DOHH2 (cell line): ENCODE measurements at regions not wholly inside any gene's neighbourhood (a gene's known extent, or its start where the extent isn't known, plus 50 kb on each side); places are given as distances from the start of the nearest gene placed in this dataset.

Experiments
- H3F3A ChIP-seq: fragments of 200-600 bp; sonication (generic), shearing (Covaris generic); 2 replicates; pipeline ENCODE4 v1.6.0; 2016; ENCODE audit warnings: antibody characterized with exemption, mild to moderate bottlenecking; ENCODE audit not compliant: control insufficient read depth, insufficient read depth
- H3K27ac ChIP-seq: fragments of 200-600 bp; sonication (generic); 2 replicates; pipeline ENCODE4 v1.5.1; 2014; ENCODE audit warnings: low read depth, mild to moderate bottlenecking, low read length, moderate library complexity
- H3K27me3 ChIP-seq: fragments of 200-600 bp; sonication (generic); 2 replicates; pipeline ENCODE4 v1.6.1; 2014; ENCODE audit warnings: mild to moderate bottlenecking, low read length, mixed read lengths; ENCODE audit not compliant: control insufficient read depth
- H3K36me3 ChIP-seq: fragments of 200-600 bp; sonication (generic); 2 replicates; pipeline ENCODE4 v1.6.1; 2014; ENCODE audit warnings: mild to moderate bottlenecking, low read length, moderate library complexity, mixed read lengths; ENCODE audit not compliant: control insufficient read depth
- H3K4me1 ChIP-seq: fragments of 200-600 bp; sonication (generic); 2 replicates; pipeline ENCODE4 v1.6.1; 2014; ENCODE audit warnings: mild to moderate bottlenecking, low read length, mixed read lengths; ENCODE audit not compliant: control insufficient read depth
- H3K4me2 ChIP-seq: fragments of 200-600 bp; sonication (generic); 2 replicates; pipeline ENCODE4 v1.6.0; 2014; ENCODE audit warnings: mild to moderate bottlenecking, low read length, moderate library complexity
- H3K4me3 ChIP-seq: fragments of 200-600 bp; sonication (generic); 2 replicates; pipeline ENCODE4 v1.5.1; 2014; ENCODE audit warnings: mild to moderate bottlenecking, low read length, mixed read lengths
- H3K79me2 ChIP-seq: fragments of 200-600 bp; sonication (generic); 2 replicates; pipeline ENCODE4 v1.6.1; 2014; ENCODE audit warnings: mild to moderate bottlenecking, low read length, mixed read lengths; ENCODE audit not compliant: control insufficient read depth
- H3K9me2 ChIP-seq: fragments of 200-600 bp; sonication (generic); replicated peaks from 2 replicates; pipeline ENCODE4 v1.6.1; 2014; ENCODE audit warnings: mild to moderate bottlenecking, low read length, mixed read lengths; ENCODE audit not compliant: control insufficient read depth
- H3K9me3 ChIP-seq: fragments of 200-600 bp; sonication (generic); 2 replicates; pipeline ENCODE4 v1.6.1; 2014; ENCODE audit warnings: antibody characterized with exemption, low read length, mixed read lengths; ENCODE audit not compliant: control insufficient read depth, insufficient read depth
- H4K20me1 ChIP-seq: fragments of 200-600 bp; sonication (generic); 2 replicates; pipeline ENCODE4 v1.6.0; 2014; ENCODE audit warnings: low read depth, mild to moderate bottlenecking, antibody characterized with exemption, low read length, moderate library complexity; ENCODE audit not compliant: control insufficient read depth, insufficient read depth
- EZH2phosphoT487 ChIP-seq: fragments of 200-600 bp; sonication (generic); IDR thresholded peaks from 2 replicates; pipeline ENCODE4 v1.6.1; 2017; ENCODE audit warnings: borderline replicate concordance, mild to moderate bottlenecking, antibody characterized with exemption, low read length, moderate library complexity, mixed read lengths
- TF ChIP-seq, protein P1 (sequence below): fragments of 200-600 bp; sonication (generic); IDR thresholded peaks from one replicate; pipeline ENCODE4 v1.5.1; 2014; ENCODE audit warnings: antibody characterized with exemption, mild to moderate bottlenecking, low read depth, low read length; ENCODE audit not compliant: poor library complexity, severe bottlenecking

- Histone ChIP-seq H3K27ac (no peak overlapping the region), H3K4me2 (no peak overlapping the region), H3F3A (no peaks in the 10 kb centered on the region), H3K27me3 (no peaks in the 10 kb centered on the region), H3K4me3 (no peak overlapping the region), H3K9me2 (no peaks in the 10 kb centered on the region), H3K36me3 (no peaks in the 10 kb centered on the region), H4K20me1 (no peaks in the 10 kb centered on the region), H3K4me1 (no peaks in the 10 kb centered on the region), H3K79me2 (no peaks in the 10 kb centered on the region), H3K9me3 (no peaks in the 10 kb centered on the region)
- TF ChIP-seq, protein P1, sequence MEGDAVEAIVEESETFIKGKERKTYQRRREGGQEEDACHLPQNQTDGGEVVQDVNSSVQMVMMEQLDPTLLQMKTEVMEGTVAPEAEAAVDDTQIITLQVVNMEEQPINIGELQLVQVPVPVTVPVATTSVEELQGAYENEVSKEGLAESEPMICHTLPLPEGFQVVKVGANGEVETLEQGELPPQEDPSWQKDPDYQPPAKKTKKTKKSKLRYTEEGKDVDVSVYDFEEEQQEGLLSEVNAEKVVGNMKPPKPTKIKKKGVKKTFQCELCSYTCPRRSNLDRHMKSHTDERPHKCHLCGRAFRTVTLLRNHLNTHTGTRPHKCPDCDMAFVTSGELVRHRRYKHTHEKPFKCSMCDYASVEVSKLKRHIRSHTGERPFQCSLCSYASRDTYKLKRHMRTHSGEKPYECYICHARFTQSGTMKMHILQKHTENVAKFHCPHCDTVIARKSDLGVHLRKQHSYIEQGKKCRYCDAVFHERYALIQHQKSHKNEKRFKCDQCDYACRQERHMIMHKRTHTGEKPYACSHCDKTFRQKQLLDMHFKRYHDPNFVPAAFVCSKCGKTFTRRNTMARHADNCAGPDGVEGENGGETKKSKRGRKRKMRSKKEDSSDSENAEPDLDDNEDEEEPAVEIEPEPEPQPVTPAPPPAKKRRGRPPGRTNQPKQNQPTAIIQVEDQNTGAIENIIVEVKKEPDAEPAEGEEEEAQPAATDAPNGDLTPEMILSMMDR, result no peak
- TF ChIP-seq EZH2phosphoT487, result no peak
These were observed 482.1 kb downstream of the IPMK start for GRCh38 chr10:57785546-57785945.

DNA sequence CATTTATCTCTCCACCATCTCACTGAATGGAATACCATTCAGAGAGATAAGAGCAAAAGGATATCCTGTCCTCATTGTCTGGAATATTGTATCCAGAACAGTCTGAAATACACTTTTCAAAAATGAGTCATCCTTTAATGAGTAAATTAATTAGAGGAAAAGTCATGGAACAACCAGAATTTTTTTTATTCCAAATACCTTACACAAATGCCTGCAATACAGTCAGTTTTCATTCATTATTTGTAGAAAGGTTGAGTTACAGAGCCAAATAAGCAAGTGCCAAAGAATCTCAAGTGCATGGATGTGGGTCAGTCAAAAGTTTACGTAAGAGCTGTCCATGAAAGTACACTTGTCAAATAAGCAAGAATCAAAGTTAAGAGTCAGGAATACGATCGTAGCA is 482.6 kb downstream of the IPMK start:
- Histone ChIP-seq H3K4me3 (no peak overlapping the region), H3K4me2 (no peak overlapping the region), H3K9me3 (no peaks in the 10 kb centered on the region), H3K4me1 (no peaks in the 10 kb centered on the region), H3F3A (no peaks in the 10 kb centered on the region), H3K36me3 (no peaks in the 10 kb centered on the region), H3K9me2 (no peaks in the 10 kb centered on the region), H3K27me3 (no peaks in the 10 kb centered on the region), H3K79me2 (no peaks in the 10 kb centered on the region), H4K20me1 (no peaks in the 10 kb centered on the region), H3K27ac (no peak overlapping the region)
- TF ChIP-seq, protein P1, result no peak
- no peak for TF ChIP-seq EZH2phosphoT487

- TF ChIP-seq, protein P1, result no peak
- TF ChIP-seq EZH2phosphoT487, result no peak
- Histone ChIP-seq H3K9me2 (no peaks in the 10 kb centered on the region), H3K27me3 (no peaks in the 10 kb centered on the region), H3K9me3 (no peaks in the 10 kb centered on the region), H3F3A (no peaks in the 10 kb centered on the region), H3K4me1 (no peaks in the 10 kb centered on the region), H3K79me2 (no peaks in the 10 kb centered on the region), H3K27ac (no peak overlapping the region), H3K36me3 (no peaks in the 10 kb centered on the region), H3K4me3 (no peak overlapping the region), H3K4me2 (no peak overlapping the region), H4K20me1 (no peaks in the 10 kb centered on the region)
These were observed 490.8 kb downstream of the IPMK start for GRCh38 chr10:57776688-57777432.
